ENCODE measurements at regions not wholly inside any gene's neighbourhood (a gene's known extent, or its start where the extent isn't known, plus 50 kb on each side); places are given as distances from the start of the nearest gene placed in this dataset.
"Not testable (repeated sequence)": the region's sequence is repeated elsewhere in the genome, so short reads cannot be mapped to it uniquely, and the experiment has no call there.

DNA sequence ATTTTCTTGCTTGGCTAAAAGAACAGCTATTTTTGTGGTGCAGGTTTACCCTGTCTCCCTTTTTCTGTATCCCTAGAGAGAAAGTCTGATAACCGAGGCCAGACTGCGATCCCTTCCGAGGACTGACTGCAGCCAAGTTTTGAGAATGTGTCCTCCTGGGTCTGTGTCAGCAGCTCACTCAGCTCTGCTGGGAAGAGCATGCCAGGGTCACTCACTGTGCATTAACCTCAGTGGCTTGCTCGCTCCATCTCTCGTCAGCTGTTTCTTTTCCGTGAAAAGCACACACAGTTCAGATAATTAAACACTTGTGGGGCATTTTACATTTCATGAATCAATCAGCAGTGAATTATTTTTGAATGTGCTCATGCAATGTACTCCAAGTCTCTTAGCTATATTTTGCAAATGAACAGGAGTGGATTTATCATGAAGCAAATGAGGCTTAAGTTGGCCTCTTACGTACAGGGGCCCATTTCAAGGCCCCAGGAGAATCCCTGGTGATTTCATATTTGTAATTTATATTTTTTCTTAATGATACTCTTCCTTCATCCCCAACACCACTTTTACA lies 252.1 kb downstream of the SMARCA2 start:
- no peak for DNase-seq (ENCODE audit: low spot score)
- TF ChIP-seq, protein P1, sequence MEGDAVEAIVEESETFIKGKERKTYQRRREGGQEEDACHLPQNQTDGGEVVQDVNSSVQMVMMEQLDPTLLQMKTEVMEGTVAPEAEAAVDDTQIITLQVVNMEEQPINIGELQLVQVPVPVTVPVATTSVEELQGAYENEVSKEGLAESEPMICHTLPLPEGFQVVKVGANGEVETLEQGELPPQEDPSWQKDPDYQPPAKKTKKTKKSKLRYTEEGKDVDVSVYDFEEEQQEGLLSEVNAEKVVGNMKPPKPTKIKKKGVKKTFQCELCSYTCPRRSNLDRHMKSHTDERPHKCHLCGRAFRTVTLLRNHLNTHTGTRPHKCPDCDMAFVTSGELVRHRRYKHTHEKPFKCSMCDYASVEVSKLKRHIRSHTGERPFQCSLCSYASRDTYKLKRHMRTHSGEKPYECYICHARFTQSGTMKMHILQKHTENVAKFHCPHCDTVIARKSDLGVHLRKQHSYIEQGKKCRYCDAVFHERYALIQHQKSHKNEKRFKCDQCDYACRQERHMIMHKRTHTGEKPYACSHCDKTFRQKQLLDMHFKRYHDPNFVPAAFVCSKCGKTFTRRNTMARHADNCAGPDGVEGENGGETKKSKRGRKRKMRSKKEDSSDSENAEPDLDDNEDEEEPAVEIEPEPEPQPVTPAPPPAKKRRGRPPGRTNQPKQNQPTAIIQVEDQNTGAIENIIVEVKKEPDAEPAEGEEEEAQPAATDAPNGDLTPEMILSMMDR (IDR thresholded peaks at IDR 0.05; ENCODE audit: extremely low read depth, missing control alignments) = no peak

DNA sequence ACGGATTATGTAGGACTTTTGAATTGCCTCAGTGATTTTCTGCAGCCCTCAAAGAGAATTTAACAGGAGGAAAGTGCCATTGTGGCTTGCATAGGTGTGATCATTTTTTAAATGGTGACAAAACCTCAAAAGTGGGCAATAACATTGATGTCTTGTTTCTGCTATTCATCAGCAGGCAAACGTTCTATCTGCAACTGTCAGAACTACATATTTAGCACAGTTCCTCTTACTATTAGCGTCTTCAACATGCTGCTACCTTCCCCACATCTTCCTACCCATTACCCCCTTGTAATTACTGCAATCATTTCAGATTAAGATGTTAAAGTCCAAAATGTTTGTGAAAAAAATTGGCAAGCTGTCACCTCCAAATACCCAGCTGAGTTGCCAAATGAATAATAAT lies 254.6 kb downstream of the SMARCA2 start:
- TF ChIP-seq, protein P1 (IDR thresholded peaks at IDR 0.05; ENCODE audit: extremely low read depth, missing control alignments) = no peak

DNA sequence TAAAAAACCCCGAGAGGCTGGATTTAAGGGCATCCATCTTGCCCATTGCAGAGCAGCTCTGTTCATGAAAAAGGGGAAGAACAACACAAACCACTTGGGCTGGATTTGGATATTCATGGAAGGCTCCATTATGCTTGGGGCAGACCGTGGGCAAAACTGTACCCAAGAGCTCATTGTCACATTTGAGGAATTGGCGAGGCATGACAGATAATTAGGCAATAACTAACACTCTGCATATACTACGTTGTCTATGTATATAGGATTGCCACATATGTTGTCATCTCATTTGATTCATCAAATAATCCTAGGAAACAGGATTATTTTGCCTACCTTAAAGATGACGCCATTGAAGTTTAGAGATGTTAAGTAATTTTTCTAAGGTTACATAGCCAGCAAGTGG lies 255.4 kb downstream of the SMARCA2 start:
- TF ChIP-seq, protein P1 (IDR thresholded peaks at IDR 0.05; ENCODE audit: extremely low read depth, missing control alignments) = no peak
- no peak for DNase-seq (ENCODE audit: low spot score)

More for the DNA sequence above, 254.6 kb downstream of the SMARCA2 start:
- no peak for DNase-seq (ENCODE audit: low spot score)

DNA sequence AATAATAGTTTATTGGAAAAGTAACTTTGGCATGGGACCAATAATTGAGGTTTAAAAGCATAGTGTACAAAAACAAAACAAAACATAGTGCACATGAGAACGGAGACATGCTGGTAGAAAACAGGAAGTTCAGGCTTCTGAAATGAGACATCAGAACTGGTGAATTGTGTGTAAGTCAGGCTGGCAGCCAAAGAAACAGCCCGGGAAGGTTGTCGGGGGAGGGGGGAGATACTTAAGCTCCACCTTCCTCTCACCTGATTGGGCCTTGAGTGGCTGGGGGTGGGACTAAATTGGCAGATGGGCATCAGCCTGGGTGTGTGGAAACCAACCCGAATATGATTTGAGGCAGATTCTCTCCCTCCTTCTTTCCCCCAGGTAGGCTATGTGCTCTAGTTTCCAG lies 256.3 kb downstream of the SMARCA2 start:
- peak; percentile 22 for DNase-seq (ENCODE audit: low spot score)
- TF ChIP-seq, protein P1 (IDR thresholded peaks at IDR 0.05; ENCODE audit: extremely low read depth, missing control alignments) = no peak

DNA sequence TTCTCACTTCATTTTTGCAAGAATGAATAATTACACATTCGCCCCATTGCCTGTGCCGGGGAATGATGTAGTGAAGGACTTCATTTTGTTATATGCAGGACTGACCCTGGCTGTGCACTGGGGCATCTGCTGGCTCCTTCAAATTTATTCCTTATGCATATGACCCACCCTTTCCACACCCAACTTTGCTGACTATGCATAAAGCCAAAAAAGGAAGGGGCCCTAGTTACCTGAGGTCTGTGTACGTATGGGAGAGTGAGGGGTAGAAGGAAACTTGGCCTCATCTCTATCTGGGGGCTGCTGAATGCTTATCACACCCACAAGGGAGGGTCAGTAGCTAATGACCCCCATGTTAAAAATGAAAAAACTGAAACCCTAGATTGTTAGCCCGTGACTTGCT lies 259.6 kb downstream of the SMARCA2 start:
- TF ChIP-seq, protein P1 (IDR thresholded peaks at IDR 0.05; ENCODE audit: extremely low read depth, missing control alignments) = no peak
- DNase-seq (ENCODE audit: low spot score) = no peak

DNA sequence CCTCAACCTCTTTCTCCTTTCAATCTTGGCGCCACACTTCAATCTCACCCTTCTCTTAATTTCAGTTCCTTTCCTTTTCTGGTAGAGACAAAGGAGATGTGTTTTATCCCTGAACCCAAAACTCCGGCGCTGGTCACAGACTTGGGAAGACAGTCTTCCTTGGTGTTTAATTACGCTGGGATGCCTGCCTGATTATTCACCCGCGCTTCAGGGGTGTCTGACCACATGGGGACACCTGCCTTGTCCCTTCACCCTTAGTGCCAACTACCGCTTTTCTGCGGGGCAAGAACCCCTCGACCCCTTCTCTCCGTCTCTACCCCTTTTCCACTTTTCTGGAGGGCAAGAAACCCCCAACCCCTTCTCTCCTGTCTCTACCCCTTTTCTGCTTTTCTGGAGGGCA lies 261.1 kb downstream of the SMARCA2 start:
- TF ChIP-seq, protein P1 (IDR thresholded peaks at IDR 0.05; ENCODE audit: extremely low read depth, missing control alignments) = no peak
- no peak for DNase-seq (ENCODE audit: low spot score)

DNA sequence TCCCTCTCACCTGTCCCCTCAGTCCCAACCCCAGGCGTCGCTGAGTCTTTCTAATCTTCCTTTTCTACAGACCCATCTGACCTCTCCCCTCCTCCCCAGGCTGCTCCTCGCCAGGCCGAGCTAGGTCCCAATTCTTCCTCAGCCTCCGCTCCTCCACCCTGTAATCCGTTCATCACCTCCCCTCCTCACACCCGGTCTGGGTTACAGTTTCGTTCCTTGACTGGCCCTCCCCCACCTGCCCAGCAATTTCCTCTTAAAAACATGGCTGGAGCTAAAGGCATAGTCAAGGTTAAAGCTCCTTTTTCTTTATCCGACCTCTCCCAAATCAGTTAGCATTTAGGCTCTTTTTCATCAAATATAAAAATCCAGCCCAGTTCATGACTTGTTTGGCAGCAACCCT lies 262.0 kb downstream of the SMARCA2 start:
- not testable (repeated sequence) for DNase-seq (ENCODE audit: low spot score)

DNA sequence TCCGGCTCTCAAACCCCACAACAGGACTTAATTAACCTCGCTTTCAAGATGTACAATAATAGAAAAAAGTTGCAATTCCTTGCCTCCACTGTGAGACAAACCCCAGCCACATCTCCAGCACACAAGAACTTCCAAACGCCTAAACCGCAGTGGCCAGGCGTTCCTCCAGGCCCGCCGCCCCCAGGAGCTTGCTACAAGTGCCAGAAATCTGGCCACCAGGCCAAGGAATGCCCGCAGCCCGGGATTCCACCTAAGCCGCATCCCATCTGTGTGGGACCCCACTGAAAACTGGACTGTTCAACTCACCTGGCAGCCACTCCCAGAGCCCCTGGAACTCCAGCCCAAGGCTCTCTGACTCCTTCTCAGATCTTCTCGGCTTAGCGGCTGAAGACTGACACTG lies 262.5 kb downstream of the SMARCA2 start:
- not testable (repeated sequence) for DNase-seq (ENCODE audit: low spot score)

DNA sequence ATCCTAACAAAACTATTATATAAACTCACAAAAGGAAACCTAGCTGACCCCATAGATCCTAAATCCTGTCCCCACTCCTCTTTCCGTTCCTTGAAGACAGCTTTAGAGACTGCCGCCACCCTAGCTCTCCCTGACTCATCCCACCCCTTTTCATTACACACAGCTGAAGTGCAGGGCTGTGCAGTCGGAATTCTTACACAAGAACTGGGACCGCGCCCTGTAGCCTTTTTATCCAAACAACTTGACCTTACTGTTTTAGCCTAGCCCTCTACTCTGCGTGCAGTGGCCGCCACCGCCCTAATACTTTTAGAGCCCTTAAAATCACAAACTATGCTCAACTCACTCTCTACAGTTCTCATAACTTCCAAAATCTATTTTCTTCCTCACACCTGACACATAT lies 264.0 kb downstream of the SMARCA2 start:
- not testable (repeated sequence) for DNase-seq (ENCODE audit: low spot score)

All from GM20000 (cell line).